Mesenchymal stem cell (in vitro differentiated cells and primary cell): ENCODE measurements at regions not wholly inside any gene's neighbourhood (a gene's known extent, or its start where the extent isn't known, plus 50 kb on each side); places are given as distances from the start of the nearest gene placed in this dataset.

Source experiments
- DNase-seq: peaks from one replicate; pipeline ENCODE4 v3.0.0-alpha.2; 2013
- H2AFZ ChIP-seq: one replicate; pipeline ENCODE4 v1.6.1; 2013; ENCODE audit warnings: low read depth, mild to moderate bottlenecking, control low read depth, inconsistent platforms, low read length, moderate library complexity
- H2AK5ac ChIP-seq: 2 replicates; pipeline ENCODE4 v1.6.1; 2013; ENCODE audit warnings: low read length, moderate library complexity, mild to moderate bottlenecking, inconsistent platforms; ENCODE audit not compliant: severe bottlenecking
- H2BK120ac ChIP-seq: one replicate; pipeline ENCODE4 v1.6.1; 2013; ENCODE audit warnings: low read depth, mild to moderate bottlenecking, inconsistent platforms, low read length, moderate library complexity
- H2BK12ac ChIP-seq, 2 experiments: one replicate each; pipeline ENCODE4 v1.6.1; 2013; ENCODE audit warnings: inconsistent platforms in 2 of 2, low read length in 2 of 2, mild to moderate bottlenecking in 2 of 2, moderate library complexity in 2 of 2, control low read depth in 1 of 2
- H2BK15ac ChIP-seq: one replicate; pipeline ENCODE4 v1.6.1; 2013; ENCODE audit warnings: mild to moderate bottlenecking, low read depth, inconsistent platforms; ENCODE audit not compliant: poor library complexity, severe bottlenecking
- H2BK5ac ChIP-seq: 2 replicates; pipeline ENCODE4 v1.6.1; 2013; ENCODE audit warnings: low read depth, mild to moderate bottlenecking, low read length, control low read depth, inconsistent platforms; ENCODE audit not compliant: poor library complexity, severe bottlenecking
- H3K14ac ChIP-seq, 2 experiments: one replicate each; pipeline ENCODE4 v1.6.1; 2013; ENCODE audit warnings: inconsistent platforms in 2 of 2, low read length in 2 of 2, control low read depth in 1 of 2, mild to moderate bottlenecking in 1 of 2, moderate library complexity in 1 of 2
- H3K18ac ChIP-seq, 2 experiments: one replicate each; pipeline ENCODE4 v1.6.1; 2013; ENCODE audit warnings: inconsistent platforms in 2 of 2, low read length in 2 of 2, control low read depth in 1 of 2, low read depth in 1 of 2, mild to moderate bottlenecking in 1 of 2
- H3K23ac ChIP-seq, 2 experiments: one replicate each; pipeline ENCODE4 v1.6.1; 2013; ENCODE audit warnings: inconsistent platforms in 2 of 2, low read length in 2 of 2, mild to moderate bottlenecking in 2 of 2, moderate library complexity in 2 of 2, control low read depth in 1 of 2
- H3K27ac ChIP-seq: 2 replicates; pipeline ENCODE4 v1.5.1; 2013; ENCODE audit warnings: mild to moderate bottlenecking, moderate library complexity, low read length, control low read depth, inconsistent platforms; ENCODE audit not compliant: poor library complexity, severe bottlenecking
- H3K27me3 ChIP-seq, 2 experiments: 2 replicates each; pipeline versions ENCODE4 v1.6.1 to v1.7.0; 2013; ENCODE audit warnings: low read length in 2 of 2, mild to moderate bottlenecking in 2 of 2, moderate library complexity in 2 of 2, control low read depth in 1 of 2, inconsistent platforms in 1 of 2; ENCODE audit not compliant: control insufficient read depth in 1 of 2, insufficient read depth in 1 of 2
- H3K36me3 ChIP-seq, 2 experiments: 2 replicates each; pipeline versions ENCODE4 v1.6.1 to v1.7.0; 2013; ENCODE audit warnings: low read length in 2 of 2, control low read depth in 1 of 2, inconsistent platforms in 1 of 2, low read depth in 1 of 2, mild to moderate bottlenecking in 1 of 2; ENCODE audit not compliant: insufficient read depth in 2 of 2, control insufficient read depth in 1 of 2
- H3K4ac ChIP-seq, 2 experiments: one replicate each; pipeline ENCODE4 v1.6.1; 2013; ENCODE audit warnings: inconsistent platforms in 2 of 2, low read length in 2 of 2, mild to moderate bottlenecking in 2 of 2, moderate library complexity in 2 of 2, control low read depth in 1 of 2, low read depth in 1 of 2
- H3K4me1 ChIP-seq: 2 replicates; pipeline ENCODE4 v1.6.1; 2013; ENCODE audit warnings: low read depth, low read length, control low read depth; ENCODE audit not compliant: control insufficient read depth, insufficient read depth
- H3K4me2 ChIP-seq: 2 replicates; pipeline ENCODE4 v1.6.1; 2013; ENCODE audit warnings: low read length, mild to moderate bottlenecking, inconsistent platforms; ENCODE audit not compliant: poor library complexity, severe bottlenecking
- H3K4me3 ChIP-seq, 2 experiments: 2 replicates each; pipeline versions ENCODE4 v1.5.1 to v1.7.0; 2013; ENCODE audit warnings: low read length in 2 of 2, mild to moderate bottlenecking in 2 of 2, control low read depth in 1 of 2, low read depth in 1 of 2; ENCODE audit not compliant: insufficient read depth in 1 of 2
- H3K79me1 ChIP-seq: replicated peaks from 2 replicates; pipeline ENCODE4 v1.6.1; 2013; ENCODE audit warnings: mild to moderate bottlenecking, control low read depth, low read length, inconsistent platforms; ENCODE audit not compliant: poor library complexity, severe bottlenecking
- H3K9ac ChIP-seq: 2 replicates; pipeline ENCODE4 v1.7.0; 2013; ENCODE audit warnings: mild to moderate bottlenecking, low read length, moderate library complexity
- H3K9me3 ChIP-seq: 2 replicates; pipeline ENCODE4 v1.7.0; 2013; ENCODE audit warnings: mild to moderate bottlenecking, low read length; ENCODE audit not compliant: control insufficient read depth
- H4K8ac ChIP-seq: one replicate; pipeline ENCODE4 v1.6.1; 2013; ENCODE audit warnings: inconsistent platforms, mild to moderate bottlenecking, low read length, moderate library complexity
- H4K91ac ChIP-seq: one replicate; pipeline ENCODE4 v1.6.1; 2013; ENCODE audit warnings: mild to moderate bottlenecking, low read length, inconsistent platforms
- WGBS: methylation state at CpG from one replicate; pipeline ENCODE4 v1.1.7; 2013; ENCODE audit warnings: mixed read lengths; 5-methylcytosine and 5-hydroxymethylcytosine counted together

DNA sequence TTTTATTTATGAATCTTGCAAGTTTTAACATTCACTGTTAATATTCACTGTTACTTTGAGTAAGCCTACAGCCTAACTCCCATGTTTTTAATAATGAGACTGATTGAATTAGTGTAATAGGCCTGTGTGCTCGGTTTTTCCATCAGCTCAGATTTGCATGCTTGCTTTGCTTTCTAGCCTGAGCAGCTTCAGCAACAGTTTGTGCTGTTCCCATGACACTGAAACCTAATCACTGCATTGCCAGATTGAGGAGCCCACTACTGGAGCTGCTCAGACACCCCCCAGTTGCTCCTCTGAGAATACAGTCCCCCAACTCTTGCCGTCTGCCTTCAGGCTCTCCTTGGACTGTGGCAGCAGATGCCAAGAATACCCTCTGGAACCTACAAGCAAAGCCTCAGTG, 695.4 kb downstream of the BRINP3 start:
- no peak overlapping the region for H2AK5ac ChIP-seq
- no peak overlapping the region for H2BK5ac ChIP-seq
- DNase-seq: no peak
- no peak overlapping the region for H2BK15ac ChIP-seq
- H4K91ac ChIP-seq: no peak overlapping the region
- no peak overlapping the region for H3K4me2 ChIP-seq
- H2AFZ ChIP-seq: no peak overlapping the region
- no peak overlapping the region for H3K27ac ChIP-seq
- H3K9ac ChIP-seq: no peak overlapping the region
- H3K79me1 ChIP-seq: no peaks in the 10 kb centered on the region
- WGBS: 56% methylated on average over 2 of the region's 2 CpGs
- H4K8ac ChIP-seq: no peak overlapping the region
- H3K27me3 ChIP-seq: no peaks in the 10 kb centered on the region
- H3K14ac ChIP-seq: no peak overlapping the region
- H3K9me3 ChIP-seq: no peaks in the 10 kb centered on the region
- no peak overlapping the region for H2BK120ac ChIP-seq
- H2BK12ac ChIP-seq: no peak overlapping the region
- no peaks in the 10 kb centered on the region for H3K4me1 ChIP-seq
- H3K18ac ChIP-seq: no peak overlapping the region
- H3K36me3 ChIP-seq: no peaks in the 10 kb centered on the region
- H3K4me3 ChIP-seq: no peak overlapping the region
- no peak overlapping the region for H3K23ac ChIP-seq
- H3K4ac ChIP-seq: no peak overlapping the region

- Histone ChIP-seq H3K79me1 (no peaks in the 10 kb centered on the region), H2BK15ac (no peak overlapping the region), H3K4ac (no peak overlapping the region), H3K4me1 (no peaks in the 10 kb centered on the region), H3K27me3 (no peaks in the 10 kb centered on the region), H3K4me3 (no peak overlapping the region), H2AFZ (no peak overlapping the region), H2BK120ac (no peak overlapping the region), H3K18ac (no peak overlapping the region), H3K9ac (no peak overlapping the region), H3K27ac (no peak overlapping the region), H3K23ac (no peak overlapping the region), H3K14ac (no peak overlapping the region), H2BK5ac (no peak overlapping the region), H3K36me3 (no peaks in the 10 kb centered on the region), H2AK5ac (no peak overlapping the region), H2BK12ac (no peak overlapping the region), H4K91ac (no peak overlapping the region), H3K4me2 (no peak overlapping the region), H4K8ac (no peak overlapping the region), H3K9me3 (peaks cover 5% of the 10 kb centered on the region)
- no peak for DNase-seq
- WGBS: no CpG with 5 or more reads among the region's 2 CpGs
Measured at GRCh38 chr1:189783456-189783855, 694.2 kb downstream of the BRINP3 start.

DNA sequence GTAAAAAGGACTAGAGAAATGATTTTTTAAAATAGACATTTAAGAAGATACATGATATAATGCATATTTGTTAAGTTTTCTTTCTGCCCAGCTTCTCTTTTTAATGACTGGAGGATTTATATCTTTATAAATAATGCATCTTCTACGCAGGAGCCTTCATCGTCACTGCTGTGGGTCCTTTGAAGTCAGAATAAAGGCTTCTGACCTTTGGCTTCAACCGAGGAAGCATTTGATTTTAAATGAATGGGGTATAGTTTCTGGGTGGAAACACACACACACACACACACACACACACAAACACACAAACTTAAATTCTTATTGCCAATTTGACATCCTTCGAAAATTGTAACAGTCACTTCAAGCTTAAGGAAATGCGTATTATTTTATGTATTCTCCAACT, 690.9 kb downstream of the BRINP3 start:
- Histone ChIP-seq H3K4me1 (no peaks in the 10 kb centered on the region), H2BK15ac (no peak overlapping the region), H2BK120ac (no peak overlapping the region), H3K9ac (no peak overlapping the region), H3K14ac (no peak overlapping the region), H2BK5ac (no peak overlapping the region), H4K8ac (no peak overlapping the region), H2AK5ac (no peak overlapping the region), H3K4ac (no peak overlapping the region), H2BK12ac (no peak overlapping the region), H3K4me2 (no peak overlapping the region), H3K4me3 (no peak overlapping the region), H2AFZ (no peak overlapping the region), H3K79me1 (no peaks in the 10 kb centered on the region), H3K27ac (no peak overlapping the region), H4K91ac (no peak overlapping the region), H3K9me3 (peaks cover 13% of the 10 kb centered on the region), H3K18ac (no peak overlapping the region), H3K23ac (no peak overlapping the region), H3K36me3 (no peaks in the 10 kb centered on the region), H3K27me3 (no peaks in the 10 kb centered on the region)
- DNase-seq: no peak
- WGBS: 88% methylated on average over 2 of the region's 5 CpGs

DNA sequence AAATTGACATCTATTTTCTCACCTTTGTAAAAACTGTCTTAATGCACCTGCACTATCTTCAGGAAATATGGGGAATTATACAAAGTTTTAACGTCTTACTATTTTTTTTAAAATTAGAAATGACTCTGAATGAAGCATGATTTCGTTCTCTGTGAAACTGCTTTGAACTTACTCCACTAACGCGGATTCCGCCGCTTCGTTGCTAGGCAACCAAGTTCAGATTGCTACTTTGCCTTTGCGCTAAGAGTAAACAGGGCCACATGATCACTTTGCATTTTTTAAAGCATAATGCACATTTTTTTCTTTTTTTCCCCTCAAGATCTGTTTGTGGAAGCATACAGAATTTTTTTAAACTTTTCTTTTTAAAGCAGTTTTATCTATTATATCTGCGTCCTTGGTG, 690.5 kb downstream of the BRINP3 start:
- H3K4me3 ChIP-seq: no peak overlapping the region
- WGBS: 55% methylated on average over 7 of the region's 9 CpGs
- H3K27me3 ChIP-seq: no peaks in the 10 kb centered on the region
- H3K36me3 ChIP-seq: no peaks in the 10 kb centered on the region
- no peak overlapping the region for H3K4ac ChIP-seq
- no peak overlapping the region for H3K14ac ChIP-seq
- H3K9ac ChIP-seq: no peak overlapping the region
- H3K27ac ChIP-seq: no peak overlapping the region
- H4K8ac ChIP-seq: no peak overlapping the region
- H2AK5ac ChIP-seq: no peak overlapping the region
- no peak overlapping the region for H2BK12ac ChIP-seq
- no peak overlapping the region for H2BK5ac ChIP-seq
- no peak overlapping the region for H2BK120ac ChIP-seq
- H2BK15ac ChIP-seq: no peak overlapping the region
- no peak for DNase-seq
- H3K4me2 ChIP-seq: no peak overlapping the region
- no peak overlapping the region for H3K18ac ChIP-seq
- H3K23ac ChIP-seq: no peak overlapping the region
- peaks cover 13% of the 10 kb centered on the region for H3K9me3 ChIP-seq
- no peak overlapping the region for H4K91ac ChIP-seq
- no peaks in the 10 kb centered on the region for H3K4me1 ChIP-seq
- no peak overlapping the region for H2AFZ ChIP-seq
- no peaks in the 10 kb centered on the region for H3K79me1 ChIP-seq
